ENCODE measurements at regions not wholly inside any gene's neighbourhood (a gene's known extent, or its start where the extent isn't known, plus 50 kb on each side); places are given as distances from the start of the nearest gene placed in this dataset.

DNA sequence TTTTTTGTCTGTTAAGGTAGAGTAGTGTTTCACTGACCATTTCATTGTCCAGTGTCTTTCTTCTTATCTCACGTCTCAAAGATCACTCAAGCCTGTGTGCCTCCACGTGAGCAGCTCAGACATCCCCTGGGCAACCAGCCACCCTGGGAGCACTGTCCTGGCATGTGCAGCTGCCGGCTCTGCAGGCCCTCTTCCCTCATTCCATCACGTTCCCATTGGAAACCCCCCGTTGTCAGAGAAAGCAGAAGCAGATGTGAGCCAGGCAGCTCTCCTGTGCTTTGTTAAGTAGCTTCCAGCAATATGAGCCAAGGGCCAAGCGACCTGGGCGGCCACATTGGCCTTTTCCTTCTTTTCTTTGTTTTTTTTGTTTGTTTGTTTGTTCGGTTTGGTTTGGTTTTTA lies 233.2 kb upstream of the SYNDIG1 start:
- intact Hi-C loops (cut with DNase I), result no loop called here
- no peaks in the 10 kb centered on the region for H3K27me3 ChIP-seq (ENCODE audit: low read depth)
- H3K36me3 ChIP-seq, result no peaks in the 10 kb centered on the region
- H3K4me3 ChIP-seq, result no peak overlapping the region
- ATAC-seq (no peak), DNase-seq (no peak)
- H3K27ac ChIP-seq, result no peak overlapping the region
- H3K9me3 ChIP-seq, result no peaks in the 10 kb centered on the region
- TF ChIP-seq, protein P1, sequence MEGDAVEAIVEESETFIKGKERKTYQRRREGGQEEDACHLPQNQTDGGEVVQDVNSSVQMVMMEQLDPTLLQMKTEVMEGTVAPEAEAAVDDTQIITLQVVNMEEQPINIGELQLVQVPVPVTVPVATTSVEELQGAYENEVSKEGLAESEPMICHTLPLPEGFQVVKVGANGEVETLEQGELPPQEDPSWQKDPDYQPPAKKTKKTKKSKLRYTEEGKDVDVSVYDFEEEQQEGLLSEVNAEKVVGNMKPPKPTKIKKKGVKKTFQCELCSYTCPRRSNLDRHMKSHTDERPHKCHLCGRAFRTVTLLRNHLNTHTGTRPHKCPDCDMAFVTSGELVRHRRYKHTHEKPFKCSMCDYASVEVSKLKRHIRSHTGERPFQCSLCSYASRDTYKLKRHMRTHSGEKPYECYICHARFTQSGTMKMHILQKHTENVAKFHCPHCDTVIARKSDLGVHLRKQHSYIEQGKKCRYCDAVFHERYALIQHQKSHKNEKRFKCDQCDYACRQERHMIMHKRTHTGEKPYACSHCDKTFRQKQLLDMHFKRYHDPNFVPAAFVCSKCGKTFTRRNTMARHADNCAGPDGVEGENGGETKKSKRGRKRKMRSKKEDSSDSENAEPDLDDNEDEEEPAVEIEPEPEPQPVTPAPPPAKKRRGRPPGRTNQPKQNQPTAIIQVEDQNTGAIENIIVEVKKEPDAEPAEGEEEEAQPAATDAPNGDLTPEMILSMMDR (IDR thresholded peaks at IDR 0.05), result no peak
- no peaks in the 10 kb centered on the region for H3K4me1 ChIP-seq

DNA sequence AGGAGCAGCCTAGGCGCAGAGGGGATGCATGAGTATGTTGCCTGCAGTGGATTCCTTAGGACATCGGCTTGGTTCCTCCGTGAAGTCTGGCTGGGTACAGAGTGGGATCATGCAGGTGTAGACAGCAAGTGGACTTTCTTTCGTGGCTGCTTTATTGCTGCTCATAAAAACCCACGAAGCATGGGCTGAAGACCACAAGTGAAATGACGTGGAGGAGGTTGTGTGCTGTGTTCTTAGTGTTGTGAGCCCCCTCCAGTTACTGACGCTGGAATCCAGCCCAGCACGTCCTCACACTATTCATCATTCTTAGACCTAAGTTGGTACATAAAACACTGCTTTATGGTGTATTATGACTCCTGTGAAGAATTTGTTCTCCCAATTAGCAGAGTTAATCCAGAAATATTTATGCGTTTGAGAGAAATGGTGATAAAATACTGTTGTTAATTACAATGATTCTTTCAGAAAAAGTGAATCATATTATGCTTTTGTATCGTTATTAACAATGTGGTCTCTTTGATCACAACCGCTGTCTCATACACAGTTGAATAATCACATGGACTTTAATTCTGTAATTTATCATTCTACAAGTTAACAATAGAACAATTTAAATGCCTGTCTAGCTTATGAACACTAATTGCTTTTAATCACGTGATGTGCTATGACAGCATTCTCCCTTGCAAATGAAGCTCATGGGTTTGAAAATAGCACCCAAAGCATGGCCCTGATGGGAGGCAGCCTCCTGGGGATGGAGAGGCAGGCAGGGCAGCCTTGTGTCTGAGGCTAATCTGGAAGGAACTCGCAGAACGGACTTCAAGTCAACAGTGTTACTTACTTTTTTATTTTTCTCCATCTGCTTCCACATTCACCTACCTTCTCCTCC lies 233.9 kb upstream of the SYNDIG1 start:
- DNase-seq, result no peak

DNA sequence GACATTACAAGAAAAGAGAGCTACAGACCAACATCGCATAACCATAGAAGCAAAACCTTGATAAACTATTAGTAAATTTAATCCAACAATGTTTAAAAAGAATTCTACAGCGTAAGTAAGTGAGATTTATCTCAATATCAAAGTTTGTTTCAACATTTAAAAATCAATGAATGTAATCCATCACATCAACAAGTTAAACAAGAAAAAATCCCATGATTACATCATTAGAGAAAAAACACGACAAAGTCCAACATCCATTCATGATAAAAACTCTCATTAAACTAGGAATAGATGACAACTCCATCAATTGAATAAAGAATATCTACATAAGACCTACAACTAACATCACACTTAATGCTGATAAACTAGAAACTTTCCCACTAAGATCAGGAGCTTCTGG lies 239.0 kb upstream of the GGTLC1 start:
- Histone ChIP-seq H3K4me3 (no peak overlapping the region), H3K4me1 (no peaks in the 10 kb centered on the region), H3K36me3 (no peaks in the 10 kb centered on the region), H3K27ac (no peak overlapping the region), H3K27me3 (ENCODE audit: low read depth) (no peaks in the 10 kb centered on the region), H3K9me3 (no peaks in the 10 kb centered on the region)
- ATAC-seq (no peak), DNase-seq (no peak)
- TF ChIP-seq, protein P1 (IDR thresholded peaks at IDR 0.05), result no peak
- intact Hi-C loops (cut with DNase I), result no loop called here

More for the DNA sequence above, 233.9 kb upstream of the SYNDIG1 start:
- Histone ChIP-seq H3K4me1 (no peaks in the 10 kb centered on the region), H3K9me3 (no peaks in the 10 kb centered on the region), H3K36me3 (no peaks in the 10 kb centered on the region), H3K27ac (no peak overlapping the region), H3K4me3 (no peak overlapping the region), H3K27me3 (ENCODE audit: low read depth) (no peaks in the 10 kb centered on the region)
- no peak for ATAC-seq
- TF ChIP-seq, protein P1 (IDR thresholded peaks at IDR 0.05), result no peak
- intact Hi-C loops (cut with DNase I), result no loop called here

DNA sequence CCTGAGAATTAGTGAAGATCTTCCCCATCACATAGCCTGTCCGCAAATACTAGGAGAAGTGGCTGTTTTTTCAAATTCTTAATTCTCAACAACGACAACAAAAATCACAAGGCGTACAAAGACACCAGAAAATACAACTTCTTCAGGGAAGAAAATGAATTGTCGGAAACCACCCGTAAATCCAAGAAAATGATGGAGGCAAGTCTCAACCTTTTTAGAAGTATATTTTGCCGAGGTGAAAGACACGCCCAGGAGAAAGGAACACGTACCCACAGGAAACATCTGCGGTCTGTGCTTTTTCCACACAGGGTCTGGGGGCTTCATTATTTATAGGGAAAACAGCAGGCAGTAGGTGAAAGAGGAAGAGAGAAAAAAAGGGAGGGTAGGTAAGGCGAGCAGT lies 223.9 kb upstream of the GGTLC1 start:
- Histone ChIP-seq H3K27ac (no peak overlapping the region), H3K9me3 (no peaks in the 10 kb centered on the region), H3K4me3 (no peak overlapping the region), H3K36me3 (no peaks in the 10 kb centered on the region), H3K27me3 (ENCODE audit: low read depth) (peaks cover 6% of the 10 kb centered on the region), H3K4me1 (no peaks in the 10 kb centered on the region)
- ATAC-seq, result no peak
- TF ChIP-seq, protein P1 (IDR thresholded peaks at IDR 0.05), result no peak
- intact Hi-C loops (cut with DNase I), result no loop called here
- DNase-seq, result no peak

DNA sequence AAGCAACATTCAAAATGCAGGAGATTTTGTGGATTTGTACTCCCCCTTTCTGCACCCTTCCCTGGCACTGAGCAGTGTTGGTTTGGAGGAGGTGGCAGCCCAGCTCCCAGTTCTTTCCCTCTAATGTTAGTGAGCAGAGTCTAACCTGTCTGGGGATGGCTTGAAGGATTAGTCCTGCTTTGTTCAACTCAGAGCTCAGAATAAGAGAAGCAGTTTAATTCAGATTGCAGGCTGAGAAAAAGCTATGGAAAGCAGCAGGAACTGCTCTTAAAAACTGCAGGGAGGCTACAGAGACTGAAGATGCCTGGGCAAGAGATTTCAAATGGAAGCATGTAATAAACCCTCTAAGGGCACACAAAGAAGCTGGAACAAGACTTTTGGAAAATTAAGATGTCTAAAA lies 223.4 kb upstream of the GGTLC1 start:
- intact Hi-C loops (cut with DNase I), result no loop called here
- H3K27me3 ChIP-seq (ENCODE audit: low read depth), result peaks cover 6% of the 10 kb centered on the region
- H3K9me3 ChIP-seq, result no peaks in the 10 kb centered on the region

More for the DNA sequence above, 223.4 kb upstream of the GGTLC1 start:
- no peak overlapping the region for H3K27ac ChIP-seq
- H3K4me3 ChIP-seq, result no peak overlapping the region
- H3K36me3 ChIP-seq, result no peaks in the 10 kb centered on the region
- DNase-seq (no peak), ATAC-seq (no peak)
- H3K4me1 ChIP-seq, result no peaks in the 10 kb centered on the region
- TF ChIP-seq, protein P1 (IDR thresholded peaks at IDR 0.05), result no peak
